ENCODE measurements at regions not wholly inside any gene's neighbourhood (a gene's known extent, or its start where the extent isn't known, plus 50 kb on each side); places are given as distances from the start of the nearest gene placed in this dataset.

GRCh38 chr5:165139262-165139661, 1633.8 kb downstream of the MAT2B start:
- TF ChIP-seq CTCF (IDR thresholded peaks at IDR 0.05) (no peak), POLR2A (IDR thresholded peaks at IDR 0.05) (no peak)
